Heart right ventricle (tissue), 16 donors: ENCODE measurements at regions not wholly inside any gene's neighbourhood (a gene's known extent, or its start where the extent isn't known, plus 50 kb on each side); places are given as distances from the start of the nearest gene placed in this dataset.
"Not testable (repeated sequence)": the region's sequence is repeated elsewhere in the genome, so short reads cannot be mapped to it uniquely, and the experiment has no call there.

ENCODE experiments used
- ATAC-seq, 8 donors: fragments of 200-7000 bp; cut with Tn5 transposase; one replicate each; pipeline ENCODE4 v1.9.1; 2020; ENCODE audit warnings: mild to moderate bottlenecking in 8 of 8, moderate library complexity in 8 of 8, moderate number of reproducible peaks in 1 of 8
- DNase-seq, 2 donors: peaks; one replicate each; pipeline ENCODE4 v3.0.0-alpha.2; 2020
- H3K27ac ChIP-seq, 10 donors: fragments of 200-600 bp; sonication (generic) in 2 of 10; one replicate each; pipeline versions ENCODE4 v1.5.0 to v1.8.0; 2020 to 2022; ENCODE audit warnings: mild to moderate bottlenecking in 3 of 10
- H3K27me3 ChIP-seq, 7 donors: fragments of 200-600 bp; one replicate each; pipeline ENCODE4 v1.8.0; 2021 to 2022; ENCODE audit warnings: mild to moderate bottlenecking in 2 of 7
- H3K36me3 ChIP-seq, 9 donors: fragments of 200-600 bp; sonication (generic) in 1 of 9; one replicate each; pipeline versions ENCODE4 v1.5.0 to v1.8.0; 2020 to 2022; ENCODE audit warnings: mild to moderate bottlenecking in 2 of 9
- H3K4me1 ChIP-seq, 9 donors: fragments of 200-600 bp; sonication (generic) in 1 of 9; one replicate each; pipeline versions ENCODE4 v1.5.0 to v1.8.0; 2020 to 2022; ENCODE audit warnings: mild to moderate bottlenecking in 4 of 9
- H3K4me3 ChIP-seq, 10 donors: fragments of 200-600 bp; sonication (generic) in 2 of 10; one replicate each; pipeline versions ENCODE4 v1.5.0 to v1.8.0; 2020 to 2022; ENCODE audit warnings: mild to moderate bottlenecking in 7 of 10, moderate library complexity in 2 of 10
- H3K9me3 ChIP-seq, 11 donors: fragments of 200-600 bp in 10 of 11; sonication (generic) in 2 of 11; one replicate each; pipeline versions ENCODE4 v1.5.0 to v1.8.0; 2013 to 2022; ENCODE audit warnings: mild to moderate bottlenecking in 2 of 11, control low read depth in 1 of 11, moderate library complexity in 1 of 11
- WGBS, 2 donors: extraction: QIAGEN DNeasy Blood & Tissue Kit; methylation state at CpG; one replicate each; pipeline ENCODE4 v1.1.7; 2013; ENCODE audit warnings: inconsistent platforms in 1 of 2; 5-methylcytosine and 5-hydroxymethylcytosine counted together
- intact Hi-C, 10 donors: fragments of 100-400 bp; cut with DNase I; formaldehyde crosslinking; loops; one replicate each; pipeline versions ENCODE4 v1.11.1 to v1.14.2; 2022
- TF ChIP-seq, protein P1 (sequence below), 9 donors: fragments of 200-600 bp; sonication (generic) in 2 of 9; IDR thresholded peaks; one replicate each; pipeline versions ENCODE4 v1.5.0 to v1.8.0; 2021 to 2022; ENCODE audit warnings: antibody characterized with exemption in 9 of 9, mild to moderate bottlenecking in 5 of 9, moderate library complexity in 1 of 9
- donor health status: Arrhythmogenic right ventricular cardiomyopathy.
- donor health status: ischemic (EF 13 %, LVEDD 7.1; RV severe dilation, severe dysfunction).
- donor health status: healthy with polysubstance abuse.
- donor health status: DM: no; HTN: yes; CAD: no.
- donor health status: DM: no; HTN: no; CAD: no.
- donor health status: ischemic (EF 25% LVEDD 6.9; RV normal size, moderate dysfunction).
- donor health status: ischemic (EF 25% LVEDD 5.7; RV mildly dilated, moderate dysfunction).
- donor health status: healthy.
- donor health status: DM: yes; HTN: yes; CAD: no.
- donor health status: Ischemic cardiomyopathy.
- donor health status: ischemic (EF 35%, LVEDD 5.7; RV mildly dilated, moderate dysfunction).
- donor health status: nonischemic (EF 11% LVEDD 7.7; RV severe dilation, severe dysfunction).
- donor health status: DM: yes; HTN: yes; CAD: no.
- donor health status: PGD.
- donor health status: ischemic (EF 29% LVEDD 5.4; RV normal size, mild dysfunction).
- donor health status: nonischemic (EF 23%, LVEDD 6.1; RV moderate dilation, normal function).

DNA sequence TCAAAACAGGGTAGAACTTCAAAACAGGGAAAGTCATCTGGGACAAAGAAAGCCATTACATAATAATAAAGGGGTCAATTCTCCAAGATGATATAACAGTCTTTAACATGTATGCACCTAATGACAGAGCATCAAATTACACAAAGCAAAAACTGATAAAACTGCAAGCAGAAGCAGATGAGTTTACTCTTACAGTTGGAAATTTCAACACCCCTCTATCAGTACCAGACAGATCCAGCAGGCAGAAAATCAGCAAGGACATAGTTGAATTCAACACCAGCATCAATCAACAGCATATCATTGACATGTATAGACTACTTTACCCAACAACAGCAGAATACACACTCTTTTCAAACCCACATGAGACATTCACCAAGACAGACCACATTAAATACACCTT, 233.0 kb upstream of the NEBL start:
- Histone ChIP-seq H3K36me3 (no peaks in the 10 kb centered on the region), H3K4me1 (peaks cover 0 to 6% (median 0%) of the 10 kb centered on the region in 9 donors), H3K9me3 (peaks cover 0 to 7% (median 0%) of the 10 kb centered on the region in 11 donors), H3K27me3 (no peaks in the 10 kb centered on the region), H3K27ac (no peak overlapping the region), H3K4me3 (no peak overlapping the region)
- TF ChIP-seq, protein P1, sequence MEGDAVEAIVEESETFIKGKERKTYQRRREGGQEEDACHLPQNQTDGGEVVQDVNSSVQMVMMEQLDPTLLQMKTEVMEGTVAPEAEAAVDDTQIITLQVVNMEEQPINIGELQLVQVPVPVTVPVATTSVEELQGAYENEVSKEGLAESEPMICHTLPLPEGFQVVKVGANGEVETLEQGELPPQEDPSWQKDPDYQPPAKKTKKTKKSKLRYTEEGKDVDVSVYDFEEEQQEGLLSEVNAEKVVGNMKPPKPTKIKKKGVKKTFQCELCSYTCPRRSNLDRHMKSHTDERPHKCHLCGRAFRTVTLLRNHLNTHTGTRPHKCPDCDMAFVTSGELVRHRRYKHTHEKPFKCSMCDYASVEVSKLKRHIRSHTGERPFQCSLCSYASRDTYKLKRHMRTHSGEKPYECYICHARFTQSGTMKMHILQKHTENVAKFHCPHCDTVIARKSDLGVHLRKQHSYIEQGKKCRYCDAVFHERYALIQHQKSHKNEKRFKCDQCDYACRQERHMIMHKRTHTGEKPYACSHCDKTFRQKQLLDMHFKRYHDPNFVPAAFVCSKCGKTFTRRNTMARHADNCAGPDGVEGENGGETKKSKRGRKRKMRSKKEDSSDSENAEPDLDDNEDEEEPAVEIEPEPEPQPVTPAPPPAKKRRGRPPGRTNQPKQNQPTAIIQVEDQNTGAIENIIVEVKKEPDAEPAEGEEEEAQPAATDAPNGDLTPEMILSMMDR (IDR thresholded peaks at IDR 0.05): no peak
- DNase-seq (no peak), ATAC-seq (no peak)
- intact Hi-C loops: no loop called here

- TF ChIP-seq, protein P1 (IDR thresholded peaks at IDR 0.05): no peak
- Histone ChIP-seq H3K27me3 (no peaks in the 10 kb centered on the region), H3K27ac (no peak overlapping the region), H3K9me3 (peaks cover 0 to 7% (median 0%) of the 10 kb centered on the region in 11 donors), H3K4me3 (no peak overlapping the region), H3K36me3 (no peaks in the 10 kb centered on the region), H3K4me1 (no peaks in the 10 kb centered on the region)
- intact Hi-C loops: no loop called here
- 78 to 84% methylated on average over 10 of the region's 10 CpGs for WGBS, 2 donors
- DNase-seq (no peak), ATAC-seq (no peak)
These were observed 228.5 kb upstream of the NEBL start for GRCh38 chr10:21125471-21126228.

DNA sequence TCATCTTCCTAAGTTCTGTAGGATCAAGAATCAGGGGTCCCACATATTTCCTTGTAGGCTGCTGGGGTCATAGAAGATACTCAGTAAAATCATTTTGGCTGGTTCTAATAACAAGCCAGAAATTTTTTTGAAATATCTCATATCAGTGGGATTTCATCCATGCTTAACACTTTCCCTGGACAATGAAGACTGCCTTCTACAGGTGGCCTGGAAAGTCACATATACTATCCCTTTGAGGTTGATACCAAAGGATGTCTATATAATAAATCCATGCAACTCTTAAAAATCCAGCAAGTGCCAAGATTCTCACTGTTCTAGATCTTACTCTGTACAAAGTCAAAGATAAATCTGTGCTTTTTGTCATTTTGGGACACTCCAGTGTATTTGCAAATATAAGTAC, 225.8 kb upstream of the NEBL start:
- DNase-seq (no peak), ATAC-seq (no peak)
- Histone ChIP-seq H3K36me3 (no peaks in the 10 kb centered on the region), H3K27me3 (no peaks in the 10 kb centered on the region), H3K4me3 (no peak overlapping the region), H3K4me1 (no peaks in the 10 kb centered on the region), H3K27ac (no peak overlapping the region), H3K9me3 (peaks cover 0 to 5% (median 0%) of the 10 kb centered on the region in 11 donors)
- TF ChIP-seq, protein P1 (IDR thresholded peaks at IDR 0.05): no peak
- intact Hi-C loops: no loop called here

GRCh38 chr10:21121822-21122221, 224.7 kb upstream of the NEBL start:
- 87% methylated on average over 3 of the region's 3 CpGs for WGBS, 2 donors
- H3K4me1 ChIP-seq, H3K27me3 ChIP-seq, H3K36me3 ChIP-seq, H3K9me3 ChIP-seq, intact Hi-C loops, H3K27ac ChIP-seq, DNase-seq, ATAC-seq, H3K4me3 ChIP-seq: not testable (repeated sequence)

- Histone ChIP-seq H3K27ac (no peak overlapping the region), H3K36me3 (no peaks in the 10 kb centered on the region), H3K27me3 (no peaks in the 10 kb centered on the region), H3K4me1 (no peaks in the 10 kb centered on the region), H3K4me3 (no peak overlapping the region), H3K9me3 (peaks cover 0 to 22% (median 0%) of the 10 kb centered on the region in 11 donors)
- intact Hi-C loops: no loop called here
- 84 to 85% methylated on average over 4 of the region's 4 CpGs for WGBS, 2 donors
- TF ChIP-seq, protein P1 (IDR thresholded peaks at IDR 0.05): no peak
- DNase-seq (no peak), ATAC-seq (no peak)
These were observed 217.6 kb upstream of the NEBL start for GRCh38 chr10:21114683-21115082.
